ENCODE measurements at regions not wholly inside any gene's neighbourhood (a gene's known extent, or its start where the extent isn't known, plus 50 kb on each side); places are given as distances from the start of the nearest gene placed in this dataset.
"Not testable (repeated sequence)": the region's sequence is repeated elsewhere in the genome, so short reads cannot be mapped to it uniquely, and the experiment has no call there.

- H3K4me2 ChIP-seq (ENCODE audit: extremely low read depth, insufficient read depth, low read length): no peak overlapping the region
- H4K20me1 ChIP-seq (ENCODE audit: control insufficient read depth, extremely low read depth, insufficient read depth, low read length): no peaks in the 10 kb centered on the region
- H3K4me1 ChIP-seq (ENCODE audit: control insufficient read depth, extremely low read depth, insufficient read depth, low read length): peaks cover 5% of the 10 kb centered on the region
- no peak overlapping the region for H3K9ac ChIP-seq (ENCODE audit: insufficient read depth, low read length)
- DNase-seq (ENCODE audit: low read depth in 2 of 2): no peak
- no peaks in the 10 kb centered on the region for H3K36me3 ChIP-seq (ENCODE audit: control insufficient read depth, insufficient read depth, low read length)
- H3K79me2 ChIP-seq (ENCODE audit: control insufficient read depth, insufficient read depth, low read length): no peaks in the 10 kb centered on the region
- H3K9me3 ChIP-seq (ENCODE audit: control insufficient read depth, insufficient read depth, low read depth, low read length): no peaks in the 10 kb centered on the region
- H2AFZ ChIP-seq (ENCODE audit: low read length): no peak overlapping the region
- no peak for TF ChIP-seq CTCF (conservative IDR thresholded peaks at IDR 0.05 in 1 of 2, IDR thresholded peaks at IDR 0.05 in 1 of 2; ENCODE audit: low read depth in 1 of 2, low read length in 2 of 2)
- no peak for TF ChIP-seq EZH2 (IDR thresholded peaks at IDR 0.05; ENCODE audit: low read length, missing control alignments)
- H3K27ac ChIP-seq (ENCODE audit: insufficient read depth, low read length): no peak overlapping the region
- H3K4me3 ChIP-seq (replicated peaks in 1 of 4; ENCODE audit: control extremely low read depth in 1 of 4, insufficient read depth in 1 of 4, low read depth in 3 of 4, low read length in 4 of 4): no peak overlapping the region
- no peaks in the 10 kb centered on the region for H3K27me3 ChIP-seq (ENCODE audit: control insufficient read depth, insufficient read depth, low read length)
These were observed 283.3 kb downstream of the KLF13 start for GRCh38 chr15:31609906-31610305.

GRCh38 chr15:31615643-31616415 lies 289.2 kb downstream of the KLF13 start:
- DNase-seq (ENCODE audit: low read depth in 2 of 2): no peak
- TF ChIP-seq CTCF (conservative IDR thresholded peaks at IDR 0.05 in 1 of 2, IDR thresholded peaks at IDR 0.05 in 1 of 2; ENCODE audit: low read depth in 1 of 2, low read length in 2 of 2) (no peak), EZH2 (IDR thresholded peaks at IDR 0.05; ENCODE audit: low read length, missing control alignments) (no peak)
- H3K4me3 ChIP-seq (replicated peaks in 1 of 4; ENCODE audit: control extremely low read depth in 1 of 4, insufficient read depth in 1 of 4, low read depth in 3 of 4, low read length in 4 of 4): no peak overlapping the region
- H3K4me1 ChIP-seq (ENCODE audit: control insufficient read depth, extremely low read depth, insufficient read depth, low read length): no peaks in the 10 kb centered on the region
- no peaks in the 10 kb centered on the region for H3K36me3 ChIP-seq (ENCODE audit: control insufficient read depth, insufficient read depth, low read length)
- no peak overlapping the region for H3K27ac ChIP-seq (ENCODE audit: insufficient read depth, low read length)
- no peak overlapping the region for H2AFZ ChIP-seq (ENCODE audit: low read length)
- no peaks in the 10 kb centered on the region for H4K20me1 ChIP-seq (ENCODE audit: control insufficient read depth, extremely low read depth, insufficient read depth, low read length)
- H3K79me2 ChIP-seq (ENCODE audit: control insufficient read depth, insufficient read depth, low read length): no peaks in the 10 kb centered on the region
- no peak overlapping the region for H3K4me2 ChIP-seq (ENCODE audit: extremely low read depth, insufficient read depth, low read length)
- no peaks in the 10 kb centered on the region for H3K27me3 ChIP-seq (ENCODE audit: control insufficient read depth, insufficient read depth, low read length)
- H3K9me3 ChIP-seq (ENCODE audit: control insufficient read depth, insufficient read depth, low read depth, low read length): no peaks in the 10 kb centered on the region
- no peak overlapping the region for H3K9ac ChIP-seq (ENCODE audit: insufficient read depth, low read length)

- not testable (repeated sequence) for H2AFZ ChIP-seq (ENCODE audit: low read length); DNase-seq (ENCODE audit: low read depth in 2 of 2); H4K20me1 ChIP-seq (ENCODE audit: control insufficient read depth, extremely low read depth, insufficient read depth, low read length); H3K4me3 ChIP-seq (replicated peaks in 1 of 4; ENCODE audit: control extremely low read depth in 1 of 4, insufficient read depth in 1 of 4, low read depth in 3 of 4, low read length in 4 of 4); H3K9me3 ChIP-seq (ENCODE audit: control insufficient read depth, insufficient read depth, low read depth, low read length); H3K79me2 ChIP-seq (ENCODE audit: control insufficient read depth, insufficient read depth, low read length); H3K9ac ChIP-seq (ENCODE audit: insufficient read depth, low read length); H3K36me3 ChIP-seq (ENCODE audit: control insufficient read depth, insufficient read depth, low read length); H3K4me1 ChIP-seq (ENCODE audit: control insufficient read depth, extremely low read depth, insufficient read depth, low read length); H3K27ac ChIP-seq (ENCODE audit: insufficient read depth, low read length); H3K27me3 ChIP-seq (ENCODE audit: control insufficient read depth, insufficient read depth, low read length); H3K4me2 ChIP-seq (ENCODE audit: extremely low read depth, insufficient read depth, low read length)
These were observed 296.7 kb downstream of the KLF13 start for GRCh38 chr15:31623297-31623696.

GRCh38 chr15:31624115-31624514 lies 297.5 kb downstream of the KLF13 start:
- not testable (repeated sequence) for H3K79me2 ChIP-seq (ENCODE audit: control insufficient read depth, insufficient read depth, low read length); H3K9me3 ChIP-seq (ENCODE audit: control insufficient read depth, insufficient read depth, low read depth, low read length); DNase-seq (ENCODE audit: low read depth in 2 of 2)

GRCh38 chr15:31635715-31636114 lies 309.1 kb downstream of the KLF13 start:
- not testable (repeated sequence) for H3K36me3 ChIP-seq (ENCODE audit: control insufficient read depth, insufficient read depth, low read length); DNase-seq (ENCODE audit: low read depth in 2 of 2); H3K27me3 ChIP-seq (ENCODE audit: control insufficient read depth, insufficient read depth, low read length); H3K9ac ChIP-seq (ENCODE audit: insufficient read depth, low read length); H3K4me3 ChIP-seq (replicated peaks in 1 of 4; ENCODE audit: control extremely low read depth in 1 of 4, insufficient read depth in 1 of 4, low read depth in 3 of 4, low read length in 4 of 4); H3K79me2 ChIP-seq (ENCODE audit: control insufficient read depth, insufficient read depth, low read length); H2AFZ ChIP-seq (ENCODE audit: low read length); H3K27ac ChIP-seq (ENCODE audit: insufficient read depth, low read length); H3K4me1 ChIP-seq (ENCODE audit: control insufficient read depth, extremely low read depth, insufficient read depth, low read length); H3K4me2 ChIP-seq (ENCODE audit: extremely low read depth, insufficient read depth, low read length); H3K9me3 ChIP-seq (ENCODE audit: control insufficient read depth, insufficient read depth, low read depth, low read length); H4K20me1 ChIP-seq (ENCODE audit: control insufficient read depth, extremely low read depth, insufficient read depth, low read length)

More at GRCh38 chr15:31624115-31624514, 297.5 kb downstream of the KLF13 start:
- not testable (repeated sequence) for H3K4me3 ChIP-seq (replicated peaks in 1 of 4; ENCODE audit: control extremely low read depth in 1 of 4, insufficient read depth in 1 of 4, low read depth in 3 of 4, low read length in 4 of 4); H3K27ac ChIP-seq (ENCODE audit: insufficient read depth, low read length); H4K20me1 ChIP-seq (ENCODE audit: control insufficient read depth, extremely low read depth, insufficient read depth, low read length); H2AFZ ChIP-seq (ENCODE audit: low read length); H3K4me2 ChIP-seq (ENCODE audit: extremely low read depth, insufficient read depth, low read length); H3K36me3 ChIP-seq (ENCODE audit: control insufficient read depth, insufficient read depth, low read length); H3K4me1 ChIP-seq (ENCODE audit: control insufficient read depth, extremely low read depth, insufficient read depth, low read length); H3K9ac ChIP-seq (ENCODE audit: insufficient read depth, low read length); H3K27me3 ChIP-seq (ENCODE audit: control insufficient read depth, insufficient read depth, low read length)
